NCI-H1694 (cell line): ENCODE measurements at regions not wholly inside any gene's neighbourhood (a gene's known extent, or its start where the extent isn't known, plus 50 kb on each side); places are given as distances from the start of the nearest gene placed in this dataset.

Source experiments
- DNase-seq: peaks from one replicate; lab custom pipeline; 2025; lab: John Stamatoyannopoulos, UW

DNA sequence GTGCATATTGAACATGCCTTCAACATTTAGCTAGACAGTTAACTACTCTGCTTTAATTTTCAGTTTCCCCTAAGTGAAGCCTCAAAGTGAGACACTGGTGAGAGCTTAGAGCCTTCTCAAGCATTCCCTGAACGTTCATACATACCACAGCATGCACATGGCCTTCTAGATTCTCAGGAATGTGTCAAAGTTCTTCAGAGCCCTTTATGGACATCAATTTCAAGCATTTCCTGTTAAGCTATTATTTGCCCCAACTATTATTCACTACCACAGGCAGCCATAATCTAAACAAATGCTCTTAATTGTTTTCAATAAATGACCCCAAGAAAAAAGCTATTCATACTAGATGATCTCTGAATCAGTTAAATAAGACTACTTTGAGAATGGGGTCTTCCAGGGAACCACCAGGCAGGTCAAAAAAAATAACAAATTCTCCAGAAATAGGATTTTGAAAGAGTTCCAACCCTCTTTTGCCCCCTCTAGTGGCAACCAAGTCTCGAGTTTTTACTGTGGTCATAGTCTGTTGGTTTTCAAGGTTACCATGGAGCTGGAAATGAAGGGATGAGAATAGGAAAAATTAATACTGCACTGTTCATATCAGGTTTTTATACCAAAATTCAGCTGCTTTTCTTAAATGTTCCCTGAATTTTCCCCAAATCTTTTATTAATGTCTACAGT, 235.4 kb downstream of the RAB28 start:
- DNase-seq, result no peak

GRCh38 chr4:13246107-13246506, 238.0 kb downstream of the RAB28 start:
- DNase-seq, result no peak

DNA sequence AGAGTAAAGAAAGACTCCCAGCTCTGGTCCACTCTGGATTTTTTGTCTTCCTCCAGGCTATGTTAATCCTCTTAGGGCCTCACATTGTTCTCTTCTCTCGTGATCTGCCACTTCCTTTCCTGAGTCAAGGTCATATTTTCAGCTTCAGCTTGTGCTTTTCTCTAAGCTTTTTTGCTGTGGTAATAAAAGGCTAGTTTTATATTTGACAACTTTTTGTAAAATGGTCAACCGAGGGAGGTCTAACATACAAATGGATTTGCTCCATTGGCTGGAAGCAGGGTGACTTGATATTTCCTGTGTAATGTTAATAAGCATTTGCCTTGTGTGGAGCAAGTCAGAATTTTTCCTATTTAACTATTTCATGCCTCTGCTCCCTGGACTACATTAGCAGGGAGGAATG, 239.7 kb downstream of the RAB28 start:
- DNase-seq, result no peak

DNA sequence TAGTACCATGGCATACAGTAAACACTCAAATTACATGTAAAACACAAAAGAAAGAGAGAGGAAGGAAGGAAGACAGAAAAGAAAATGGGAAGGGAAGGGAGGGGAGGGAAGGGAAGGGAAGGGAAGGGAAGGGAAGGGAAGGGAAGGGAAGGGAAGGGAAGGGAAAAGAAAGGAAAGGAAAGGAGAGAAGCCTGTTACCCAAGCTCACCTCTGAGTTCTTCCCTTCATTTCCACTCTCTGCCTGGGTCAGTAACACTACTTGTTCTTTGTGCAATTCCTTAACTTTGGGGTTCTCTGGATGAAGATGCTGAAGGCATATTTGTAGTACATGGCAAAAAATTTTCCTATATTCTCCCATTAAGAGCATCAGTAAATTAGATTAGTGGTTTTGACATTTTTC, 241.0 kb downstream of the RAB28 start:
- no peak for DNase-seq

DNA sequence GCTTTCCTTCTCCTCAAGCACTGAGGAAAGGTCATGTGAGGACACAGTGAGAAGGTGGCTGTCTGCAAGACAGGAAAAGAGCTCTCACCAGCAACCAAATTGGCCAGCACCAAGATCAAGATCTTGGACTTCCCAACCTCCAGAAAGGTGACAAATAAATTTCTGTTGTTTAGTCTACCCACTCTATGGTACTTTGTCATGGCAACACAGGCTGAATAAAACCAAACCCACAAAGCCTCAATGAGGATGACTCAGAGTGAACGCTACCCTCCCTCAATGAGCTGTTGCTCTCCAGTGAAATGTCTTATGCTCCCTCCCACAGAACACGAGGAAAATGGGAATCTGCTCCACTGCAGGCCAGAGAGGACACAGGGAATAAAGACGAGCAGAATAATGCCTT, 244.1 kb downstream of the RAB28 start:
- no peak for DNase-seq

GRCh38 chr4:13238936-13239335, 245.2 kb downstream of the RAB28 start:
- DNase-seq, result no peak

- no peak for DNase-seq
These were observed 247.7 kb downstream of the RAB28 start for GRCh38 chr4:13236485-13236884.

- no peak for DNase-seq
These were observed 250.4 kb downstream of the RAB28 start for GRCh38 chr4:13233755-13234154.

DNA sequence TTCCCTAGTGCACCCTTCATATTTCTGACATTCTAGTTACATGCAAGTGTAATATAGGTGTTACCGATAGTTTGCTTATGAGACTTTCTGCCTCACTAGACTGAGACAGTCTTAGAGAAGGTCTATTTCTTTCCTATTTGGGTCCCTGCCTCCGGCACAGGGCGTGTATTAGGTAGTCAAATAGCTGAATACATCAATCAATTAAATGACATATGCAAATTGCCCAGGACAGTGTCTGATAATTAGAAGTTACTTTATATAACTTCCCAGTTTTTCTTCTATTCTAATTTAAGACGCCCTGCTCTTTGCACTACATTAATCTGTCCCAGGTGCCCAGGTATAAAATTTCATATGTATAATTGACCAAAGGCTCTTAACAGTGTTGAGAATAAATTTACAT, 264.2 kb downstream of the RAB28 start:
- DNase-seq, result no peak

DNA sequence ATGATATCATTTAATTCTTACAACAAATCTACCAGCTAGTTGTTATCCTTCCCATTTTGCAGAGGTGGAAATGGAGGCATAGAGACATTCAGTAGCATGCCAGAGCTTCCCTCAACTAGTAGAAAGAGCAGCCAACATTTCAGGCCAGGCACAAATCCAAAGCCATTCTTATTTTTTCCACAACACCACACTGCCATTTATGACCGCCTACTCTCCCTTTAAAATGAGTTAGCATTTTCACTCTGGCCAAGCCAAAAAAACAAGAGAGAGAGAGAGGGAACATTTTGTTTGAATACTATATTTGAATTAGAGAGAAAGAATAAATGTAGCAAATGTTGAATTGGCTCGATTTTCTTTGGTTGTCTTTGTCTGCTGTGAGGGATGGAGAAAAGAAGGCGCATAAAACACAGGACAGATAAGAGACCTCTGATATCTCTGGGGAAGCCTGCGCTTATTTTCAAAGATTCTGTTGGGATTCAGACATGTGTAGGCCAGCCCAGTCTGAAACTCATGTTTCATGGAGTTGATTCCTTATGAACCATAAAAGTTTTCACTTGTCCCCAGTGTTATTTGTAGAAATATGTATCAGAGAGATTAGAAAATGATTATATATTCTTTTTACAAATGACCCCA, 265.7 kb downstream of the RAB28 start:
- no peak for DNase-seq

GRCh38 chr4:13215560-13215959, 268.6 kb downstream of the RAB28 start:
- DNase-seq, result no peak

DNA sequence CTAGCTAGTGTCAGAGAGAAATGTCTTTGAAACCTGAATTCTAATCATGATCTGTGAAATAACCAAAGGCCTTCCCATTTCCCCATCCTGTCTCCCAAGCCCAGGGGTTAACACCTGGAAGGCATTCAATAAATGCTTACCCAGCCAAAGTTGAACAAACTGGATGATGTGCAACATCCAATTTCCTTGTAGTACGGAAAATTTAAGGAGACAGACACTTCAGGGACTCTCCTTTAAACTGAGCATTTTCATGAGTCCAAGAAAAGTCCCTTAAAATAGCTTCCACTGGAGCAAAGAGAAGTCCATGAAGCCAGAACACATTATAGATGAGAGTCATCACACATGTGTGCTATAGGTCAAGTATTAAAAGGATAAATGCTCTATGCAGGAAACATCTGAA, 271.2 kb downstream of the RAB28 start:
- no peak for DNase-seq

GRCh38 chr4:13209600-13209999, 274.5 kb downstream of the RAB28 start:
- DNase-seq, result no peak

DNA sequence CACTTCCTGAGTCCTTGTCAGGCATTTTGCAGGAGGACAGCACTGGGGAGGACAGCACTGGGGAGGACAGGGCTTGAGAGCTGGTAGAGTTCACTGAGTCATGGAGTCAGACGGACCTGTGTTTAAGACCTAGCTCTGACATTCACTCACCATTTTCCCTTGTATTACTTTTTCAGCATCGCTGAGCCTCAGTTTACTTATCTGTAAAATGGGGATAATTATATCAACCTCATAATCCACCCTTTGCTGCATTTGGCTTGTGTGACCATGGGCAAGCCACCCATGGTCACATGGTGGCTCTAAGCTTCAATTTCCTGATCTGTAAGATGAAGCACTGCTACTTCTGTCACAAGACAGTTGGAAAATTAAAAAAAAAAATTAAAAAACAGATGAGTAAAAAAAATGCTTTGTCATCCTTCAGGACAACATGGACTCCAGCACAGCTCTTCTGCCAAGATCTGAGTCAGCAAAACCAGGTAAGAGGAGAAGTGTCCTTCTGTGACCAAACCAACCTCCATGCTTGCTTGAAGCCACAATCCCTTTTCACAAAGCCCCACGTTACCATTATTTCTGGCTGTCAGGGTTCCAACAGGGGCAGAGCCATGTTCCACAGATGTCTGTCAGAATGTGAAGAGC, 275.5 kb downstream of the RAB28 start:
- no peak for DNase-seq

- no peak for DNase-seq
These were observed 276.9 kb downstream of the RAB28 start for GRCh38 chr4:13207226-13207625.

DNA sequence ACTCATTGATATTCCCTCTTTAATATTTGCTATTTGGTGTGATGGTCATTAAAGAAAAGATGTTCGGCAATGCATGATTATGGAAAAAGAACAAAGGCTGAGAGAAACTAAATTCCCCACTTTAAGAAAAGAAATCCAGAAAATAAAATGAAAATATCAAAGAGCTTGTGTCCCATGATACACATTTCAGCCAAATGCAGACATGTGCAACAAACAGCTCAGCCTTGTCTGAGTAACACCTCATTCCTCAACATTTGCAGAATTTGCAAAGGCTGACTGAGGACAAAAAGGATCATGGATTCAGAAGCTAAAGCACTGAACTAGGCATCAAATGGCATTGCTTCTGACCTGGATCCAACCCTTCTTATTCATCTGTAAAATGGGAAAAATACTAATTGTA, 281.0 kb downstream of the RAB28 start:
- no peak for DNase-seq

GRCh38 chr4:13202701-13203100, 281.4 kb downstream of the RAB28 start:
- DNase-seq, result no peak

DNA sequence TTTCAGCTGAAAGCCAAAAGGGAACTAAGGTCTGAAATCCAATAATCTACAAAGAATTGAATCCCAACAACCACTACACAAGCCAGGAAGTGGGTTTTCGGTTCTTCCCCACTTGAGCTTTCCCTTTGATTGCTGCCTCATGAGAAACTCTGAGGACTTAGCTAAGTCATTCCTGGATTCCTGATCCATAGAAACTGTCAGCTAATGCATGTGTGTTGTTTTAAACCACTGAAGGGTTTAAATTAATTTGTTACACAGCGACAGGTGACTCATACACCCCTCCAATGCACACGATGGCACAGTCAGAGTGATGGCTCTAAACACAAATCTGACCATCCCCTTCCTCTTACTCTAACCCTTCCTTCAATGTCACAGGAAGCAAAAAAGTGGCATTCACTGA, 282.9 kb downstream of the RAB28 start:
- DNase-seq, result no peak

- no peak for DNase-seq
These were observed 287.4 kb downstream of the RAB28 start for GRCh38 chr4:13196721-13197120.

GRCh38 chr4:13193662-13194061, 290.5 kb downstream of the RAB28 start:
- DNase-seq, result no peak

DNA sequence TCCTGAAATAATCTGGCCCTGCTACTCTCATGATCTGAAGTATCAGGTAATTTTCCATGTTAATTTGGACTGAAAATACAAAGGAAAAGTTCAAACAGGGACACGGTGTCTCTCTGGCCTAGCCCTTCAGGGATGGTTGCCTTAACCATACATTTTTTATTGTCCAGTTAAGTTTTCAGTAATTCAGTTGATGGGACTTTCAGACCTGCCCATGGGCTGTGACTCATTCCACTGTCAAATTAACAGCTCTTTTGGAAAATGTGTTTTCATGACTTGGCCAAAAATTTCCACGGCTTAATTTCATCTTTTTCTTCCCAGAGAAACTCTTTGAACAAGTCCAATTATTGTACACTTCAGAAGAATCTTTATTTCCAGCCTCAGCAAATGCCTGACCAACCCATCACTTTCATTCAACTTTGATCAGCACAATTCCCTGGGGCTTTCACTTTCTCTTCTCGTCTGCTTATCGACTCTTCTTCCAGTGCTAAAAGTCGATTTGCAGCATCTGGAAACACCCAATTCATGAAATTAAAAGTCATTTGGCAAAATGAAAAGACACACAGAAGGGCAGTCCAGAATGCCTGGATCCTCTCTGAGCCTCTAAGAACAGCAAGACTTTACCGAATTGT, 293.9 kb downstream of the RAB28 start:
- no peak for DNase-seq

DNA sequence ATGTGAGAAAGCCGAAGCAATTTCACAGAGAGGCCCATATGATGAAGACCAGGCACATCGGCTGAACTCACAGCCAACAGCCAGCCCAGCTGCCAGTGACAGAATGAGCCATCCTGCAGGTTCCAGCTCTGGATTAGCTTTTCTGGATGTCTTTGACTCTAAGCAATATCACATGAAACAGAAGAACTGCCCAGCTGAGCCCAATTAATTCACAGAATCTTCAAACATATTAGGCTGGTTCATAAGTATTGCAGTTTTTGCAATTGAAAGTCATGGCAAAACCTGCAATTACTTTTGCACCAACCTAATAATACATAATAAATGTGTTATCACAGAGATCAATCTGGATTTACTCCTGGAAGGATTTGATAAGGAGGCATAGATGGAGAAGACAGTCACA, 299.9 kb downstream of the RAB28 start:
- no peak for DNase-seq

- no peak for DNase-seq
These were observed 302.0 kb downstream of the RAB28 start for GRCh38 chr4:13182133-13182532.
